HepG2 (cell line): ENCODE measurements at regions not wholly inside any gene's neighbourhood (a gene's known extent, or its start where the extent isn't known, plus 50 kb on each side); places are given as distances from the start of the nearest gene placed in this dataset.

Source experiments
- EP300 ChIP-seq, 3 experiments: sonication (generic) in 1 of 3; formaldehyde crosslinking in 1 of 3; IDR thresholded peaks; 2 replicates each; pipeline versions ENCODE4 v1.5.1 to v1.6.1; 2011 to 2020; ENCODE audit warnings: low read depth in 2 of 3, low read length in 2 of 3, borderline replicate concordance in 1 of 3, improper control_type of control experiment in 1 of 3, mild to moderate bottlenecking in 1 of 3, missing genetic modification reagents in 1 of 3, moderate library complexity in 1 of 3
- KAT2B ChIP-seq: fragments of 150-350 bp; IDR thresholded peaks from 2 replicates; pipeline ENCODE4 v1.6.1; 2014; ENCODE audit warnings: low read depth, low read length, borderline replicate concordance
- KDM5A ChIP-seq: fragments of 200-600 bp; sonication (generic); IDR thresholded peaks from 2 replicates; pipeline ENCODE4 v1.7.0; 2018; ENCODE audit warnings: antibody characterized with exemption, mild to moderate bottlenecking, low read length, borderline replicate concordance
- MAZ ChIP-seq, 2 experiments: sonication (generic) in 1 of 2; formaldehyde crosslinking in 1 of 2; IDR thresholded peaks; 2 replicates each; pipeline versions ENCODE4 v1.5.0 to v1.6.1; 2012 to 2020; ENCODE audit warnings: low read depth in 2 of 2, mild to moderate bottlenecking in 2 of 2, borderline replicate concordance in 1 of 2, improper control_type of control experiment in 1 of 2, low read length in 1 of 2, missing genetic modification reagents in 1 of 2, moderate library complexity in 1 of 2
- NR2F2 ChIP-seq: IDR thresholded peaks from 2 replicates; pipeline ENCODE4 v1.6.1; 2012; ENCODE audit warnings: low read depth, inconsistent platforms, borderline replicate concordance
- POLR2A ChIP-seq, 2 experiments: IDR thresholded peaks; 2 replicates each; pipeline ENCODE4 v1.6.1; 2011; ENCODE audit warnings: low read depth in 2 of 2, low read length in 2 of 2, mild to moderate bottlenecking in 1 of 2, moderate library complexity in 1 of 2; ENCODE audit not compliant: insufficient read depth in 1 of 2
- ZNF337 ChIP-seq: sonication (generic); formaldehyde crosslinking; IDR thresholded peaks from 2 replicates; pipeline ENCODE4 v1.5.1; 2020; ENCODE audit warnings: missing genetic modification reagents, low read depth, mild to moderate bottlenecking, borderline replicate concordance
- ZNF510 ChIP-seq: sonication (generic); formaldehyde crosslinking; IDR thresholded peaks from 2 replicates; pipeline ENCODE4 v1.4.0; 2020; ENCODE audit warnings: low read depth, mild to moderate bottlenecking, missing genetic modification reagents
- ZSCAN29 ChIP-seq: sonication (generic); formaldehyde crosslinking; conservative IDR thresholded peaks from 2 replicates; pipeline ENCODE4 v1.4.0; 2020; ENCODE audit warnings: mild to moderate bottlenecking, missing genetic modification reagents
- TF ChIP-seq, protein P1 (sequence below): sonication (generic); formaldehyde crosslinking; IDR thresholded peaks from 2 replicates; pipeline ENCODE4 v1.5.0; 2020; ENCODE audit warnings: mild to moderate bottlenecking, missing genetic modification reagents, moderate library complexity
- TF ChIP-seq, protein P2 (sequence below), 2 experiments: sonication (generic) in 1 of 2; formaldehyde crosslinking in 1 of 2; IDR thresholded peaks; 2 replicates each; pipeline versions ENCODE4 v1.5.1 to v1.6.1; 2011 to 2020; ENCODE audit warnings: borderline replicate concordance in 1 of 2, low read depth in 1 of 2, low read length in 1 of 2, mild to moderate bottlenecking in 1 of 2, missing genetic modification reagents in 1 of 2, moderate library complexity in 1 of 2
- TF ChIP-seq, protein P3 (sequence below): IDR thresholded peaks from 2 replicates; pipeline ENCODE4 v1.6.1; 2016; ENCODE audit warnings: missing compliant biosample characterization, missing genetic modification reagents, borderline replicate concordance

DNA sequence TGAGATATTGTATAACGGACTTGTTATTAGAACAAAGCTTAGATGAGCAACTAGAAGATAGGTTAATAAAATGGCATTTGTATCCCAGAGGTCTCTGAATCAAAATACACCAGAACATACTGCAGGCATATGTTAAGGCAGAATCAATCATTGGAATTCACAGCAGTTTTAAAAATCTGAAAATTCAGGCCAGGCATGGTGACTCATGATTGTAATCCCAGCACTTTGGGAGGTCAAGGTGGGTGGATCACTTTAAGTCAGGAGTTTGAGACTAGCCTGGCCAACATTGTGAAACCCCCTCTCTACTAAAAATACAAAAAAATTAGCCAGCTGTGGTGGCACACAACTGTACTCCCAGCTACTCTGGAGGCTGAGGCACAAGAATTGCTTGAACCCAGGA is 405.2 kb downstream of the ZEB2 start:
- TF ChIP-seq NR2F2 (no peak), KAT2B (no peak), EP300 (IDR thresholded peaks at IDR 0.05; ENCODE audit: low read depth in 2 of 2, low read length in 2 of 2) (no peak), EP300 (CRISPR knock-in tag; IDR thresholded peaks at IDR 0.05; ENCODE audit: borderline replicate concordance) (no peak), ZNF510 (no peak), ZNF337 (CRISPR knock-in tag) (no peak), POLR2A (IDR thresholded peaks at IDR 0.05; ENCODE audit: insufficient read depth in 1 of 2, low read depth in 2 of 2, low read length in 2 of 2) (no peak), MAZ (IDR thresholded peaks at IDR 0.05; ENCODE audit: borderline replicate concordance, low read depth, low read length) (no peak), MAZ (CRISPR knock-in tag; IDR thresholded peaks at IDR 0.05; ENCODE audit: low read depth) (no peak), KDM5A (no peak), ZSCAN29 (CRISPR knock-in tag) (no peak)
- TF ChIP-seq, protein P1, sequence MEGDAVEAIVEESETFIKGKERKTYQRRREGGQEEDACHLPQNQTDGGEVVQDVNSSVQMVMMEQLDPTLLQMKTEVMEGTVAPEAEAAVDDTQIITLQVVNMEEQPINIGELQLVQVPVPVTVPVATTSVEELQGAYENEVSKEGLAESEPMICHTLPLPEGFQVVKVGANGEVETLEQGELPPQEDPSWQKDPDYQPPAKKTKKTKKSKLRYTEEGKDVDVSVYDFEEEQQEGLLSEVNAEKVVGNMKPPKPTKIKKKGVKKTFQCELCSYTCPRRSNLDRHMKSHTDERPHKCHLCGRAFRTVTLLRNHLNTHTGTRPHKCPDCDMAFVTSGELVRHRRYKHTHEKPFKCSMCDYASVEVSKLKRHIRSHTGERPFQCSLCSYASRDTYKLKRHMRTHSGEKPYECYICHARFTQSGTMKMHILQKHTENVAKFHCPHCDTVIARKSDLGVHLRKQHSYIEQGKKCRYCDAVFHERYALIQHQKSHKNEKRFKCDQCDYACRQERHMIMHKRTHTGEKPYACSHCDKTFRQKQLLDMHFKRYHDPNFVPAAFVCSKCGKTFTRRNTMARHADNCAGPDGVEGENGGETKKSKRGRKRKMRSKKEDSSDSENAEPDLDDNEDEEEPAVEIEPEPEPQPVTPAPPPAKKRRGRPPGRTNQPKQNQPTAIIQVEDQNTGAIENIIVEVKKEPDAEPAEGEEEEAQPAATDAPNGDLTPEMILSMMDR (CRISPR knock-in tag), result no peak
- TF ChIP-seq, protein P2, sequence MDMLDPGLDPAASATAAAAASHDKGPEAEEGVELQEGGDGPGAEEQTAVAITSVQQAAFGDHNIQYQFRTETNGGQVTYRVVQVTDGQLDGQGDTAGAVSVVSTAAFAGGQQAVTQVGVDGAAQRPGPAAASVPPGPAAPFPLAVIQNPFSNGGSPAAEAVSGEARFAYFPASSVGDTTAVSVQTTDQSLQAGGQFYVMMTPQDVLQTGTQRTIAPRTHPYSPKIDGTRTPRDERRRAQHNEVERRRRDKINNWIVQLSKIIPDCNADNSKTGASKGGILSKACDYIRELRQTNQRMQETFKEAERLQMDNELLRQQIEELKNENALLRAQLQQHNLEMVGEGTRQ (IDR thresholded peaks at IDR 0.05; ENCODE audit: low read depth, low read length), result no peak
- TF ChIP-seq, protein P2 (CRISPR knock-in tag; IDR thresholded peaks at IDR 0.05; ENCODE audit: borderline replicate concordance), result no peak
- TF ChIP-seq, protein P3, sequence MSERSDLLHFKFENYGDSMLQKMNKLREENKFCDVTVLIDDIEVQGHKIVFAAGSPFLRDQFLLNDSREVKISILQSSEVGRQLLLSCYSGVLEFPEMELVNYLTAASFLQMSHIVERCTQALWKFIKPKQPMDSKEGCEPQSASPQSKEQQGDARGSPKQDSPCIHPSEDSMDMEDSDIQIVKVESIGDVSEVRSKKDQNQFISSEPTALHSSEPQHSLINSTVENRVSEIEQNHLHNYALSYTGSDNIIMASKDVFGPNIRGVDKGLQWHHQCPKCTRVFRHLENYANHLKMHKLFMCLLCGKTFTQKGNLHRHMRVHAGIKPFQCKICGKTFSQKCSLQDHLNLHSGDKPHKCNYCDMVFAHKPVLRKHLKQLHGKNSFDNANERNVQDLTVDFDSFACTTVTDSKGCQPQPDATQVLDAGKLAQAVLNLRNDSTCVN (CRISPR knock-in tag), result no peak
